Pancreas (tissue), 10 donors: ENCODE measurements at regions not wholly inside any gene's neighbourhood (a gene's known extent, or its start where the extent isn't known, plus 50 kb on each side); places are given as distances from the start of the nearest gene placed in this dataset.

Experiments
- ATAC-seq, 4 donors: fragments of 200-7000 bp; cut with Tn5 transposase; one replicate each; pipeline versions ENCODE4 v1.8.0 to v1.9.1; 2020; ENCODE audit warnings: mild to moderate bottlenecking in 4 of 4, moderate library complexity in 4 of 4
- DNase-seq, 6 donors: peaks; one replicate each; pipeline ENCODE4 v3.0.0-alpha.2; 2020
- FAIRE-seq: peaks from 2 replicates; lab custom pipeline; 2012; peaks lifted over from hg19 to GRCh38; lab: Jason Lieb, UNC
- H3K27ac ChIP-seq, 4 donors: fragments of 200-600 bp; sonication (generic); 1 replicate in 3 of 4; 2 replicates in 1 of 4; pipeline versions ENCODE4 v1.5.0 to v1.8.0; 2020
- H3K27me3 ChIP-seq, 4 donors: fragments of 200-600 bp; one replicate each; pipeline ENCODE4 v1.8.0; 2021
- H3K36me3 ChIP-seq, 3 donors: fragments of 200-600 bp; sonication (generic) in 1 of 3; one replicate each; pipeline versions ENCODE4 v1.5.0 to v1.8.0; 2020 to 2021
- H3K4me1 ChIP-seq, 3 donors: fragments of 200-600 bp; one replicate each; pipeline ENCODE4 v1.8.0; 2021
- H3K4me3 ChIP-seq, 4 donors: fragments of 200-600 bp; sonication (generic) in 2 of 4; one replicate each; pipeline versions ENCODE4 v1.5.0 to v1.8.0; 2020 to 2021
- H3K9me3 ChIP-seq, 4 donors: fragments of 200-600 bp; one replicate each; pipeline ENCODE4 v1.8.0; 2021
- WGBS, 2 donors: extraction: QIAGEN DNeasy Blood & Tissue Kit; methylation state at CpG; one replicate each; pipeline ENCODE4 v1.1.7; 2013; 5-methylcytosine and 5-hydroxymethylcytosine counted together
- intact Hi-C, 3 donors: fragments of 100-400 bp; cut with DNase I; formaldehyde crosslinking; loops; one replicate each; pipeline versions ENCODE4 v1.11.1 to v1.14.2; 2022
- TF ChIP-seq, protein P1 (sequence below), 4 donors: fragments of 200-600 bp; sonication (generic) in 3 of 4; IDR thresholded peaks; one replicate each; pipeline versions ENCODE4 v1.5.0 to v1.8.0; 2021; ENCODE audit warnings: antibody characterized with exemption in 4 of 4
- donor health status: healthy with polysubstance abuse.
- donor health status: DM: no; HTN: no; CAD: no; lungs with moderate emphysema.
- donor health status: DM: no; HTN: no; CAD: no.
- donor health status: control.
- donor health status: control.
- donor health status: Bipolar disorder and iron deficiency.
- donor health status: DM: yes; HTN: yes; CAD: no.
- donor health status: DM: no; HTN: no; CAD: no.
- donor health status: DM: no; HTN: no; CAD: no.
- donor health status: DM: yes; HTN: yes; CAD: no.

DNA sequence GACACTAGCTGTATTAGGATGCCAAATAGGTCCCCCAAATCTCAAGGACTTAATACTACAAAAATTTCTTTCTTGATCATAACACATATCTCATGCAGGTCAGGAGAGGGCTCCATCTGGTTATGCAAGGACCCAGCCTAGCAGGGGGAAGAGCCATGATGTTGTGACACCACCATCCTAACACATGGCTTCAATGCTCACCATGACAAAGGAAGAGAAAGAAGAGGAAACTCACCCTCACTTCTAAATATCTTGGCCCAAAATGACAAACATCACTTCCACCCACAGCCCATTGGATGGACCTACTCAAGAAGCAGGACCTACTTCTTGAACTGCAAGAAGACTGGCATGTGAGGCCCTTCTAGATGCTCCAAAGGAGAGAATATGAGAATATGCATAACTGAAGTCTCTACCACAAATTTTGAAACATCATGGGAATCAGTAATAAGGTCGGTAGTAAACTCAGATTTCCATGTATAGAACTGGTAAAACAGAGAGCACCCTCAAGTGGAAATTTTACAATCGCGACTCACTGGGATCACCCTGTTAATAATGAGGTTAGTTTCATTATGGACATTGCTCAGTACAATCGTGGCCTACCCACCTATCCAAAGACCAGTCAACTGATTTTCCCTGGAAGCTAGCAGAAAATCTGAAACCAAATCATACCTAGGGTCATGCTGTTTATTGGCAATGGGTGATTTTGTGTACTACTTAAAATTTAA, 308.2 kb downstream of the ACTL7B start:
- no peak for ATAC-seq
- Histone ChIP-seq H3K27ac (no peak overlapping the region), H3K27me3 (no peaks in the 10 kb centered on the region), H3K36me3 (no peaks in the 10 kb centered on the region), H3K4me3 (no peak overlapping the region), H3K4me1 (peaks cover 0 to 13% (median 0%) of the 10 kb centered on the region in 3 donors), H3K9me3 (no peaks in the 10 kb centered on the region)
- TF ChIP-seq, protein P1, sequence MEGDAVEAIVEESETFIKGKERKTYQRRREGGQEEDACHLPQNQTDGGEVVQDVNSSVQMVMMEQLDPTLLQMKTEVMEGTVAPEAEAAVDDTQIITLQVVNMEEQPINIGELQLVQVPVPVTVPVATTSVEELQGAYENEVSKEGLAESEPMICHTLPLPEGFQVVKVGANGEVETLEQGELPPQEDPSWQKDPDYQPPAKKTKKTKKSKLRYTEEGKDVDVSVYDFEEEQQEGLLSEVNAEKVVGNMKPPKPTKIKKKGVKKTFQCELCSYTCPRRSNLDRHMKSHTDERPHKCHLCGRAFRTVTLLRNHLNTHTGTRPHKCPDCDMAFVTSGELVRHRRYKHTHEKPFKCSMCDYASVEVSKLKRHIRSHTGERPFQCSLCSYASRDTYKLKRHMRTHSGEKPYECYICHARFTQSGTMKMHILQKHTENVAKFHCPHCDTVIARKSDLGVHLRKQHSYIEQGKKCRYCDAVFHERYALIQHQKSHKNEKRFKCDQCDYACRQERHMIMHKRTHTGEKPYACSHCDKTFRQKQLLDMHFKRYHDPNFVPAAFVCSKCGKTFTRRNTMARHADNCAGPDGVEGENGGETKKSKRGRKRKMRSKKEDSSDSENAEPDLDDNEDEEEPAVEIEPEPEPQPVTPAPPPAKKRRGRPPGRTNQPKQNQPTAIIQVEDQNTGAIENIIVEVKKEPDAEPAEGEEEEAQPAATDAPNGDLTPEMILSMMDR (IDR thresholded peaks at IDR 0.05) = no peak
- 68 to 84% methylated on average over 4 of the region's 4 CpGs for WGBS, 2 donors
- no peak for DNase-seq
- no peak for FAIRE-seq
- intact Hi-C loops = no loop called here

DNA sequence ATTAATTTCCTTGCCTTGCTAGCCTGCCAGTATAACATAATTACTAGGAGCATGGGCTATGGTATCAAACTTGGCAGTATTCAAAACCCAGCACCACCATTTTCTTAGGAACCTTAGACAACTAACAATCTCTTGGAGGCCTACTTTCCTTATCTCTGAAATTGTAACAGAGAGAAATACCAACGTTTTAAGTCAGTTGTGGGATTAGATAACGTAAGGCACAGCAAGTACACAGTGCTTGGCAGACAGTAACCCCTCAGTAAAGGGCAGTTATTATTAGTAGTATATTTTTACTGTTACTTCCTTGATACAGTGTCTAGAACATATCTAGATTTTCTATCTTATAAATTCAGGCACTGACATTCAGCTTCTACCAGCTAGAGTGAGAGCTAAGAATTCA, 309.6 kb downstream of the ACTL7B start:
- DNase-seq = no peak
- no peak for ATAC-seq
- intact Hi-C loops = no loop called here
- no peak for FAIRE-seq
- Histone ChIP-seq H3K27ac (no peak overlapping the region), H3K27me3 (no peaks in the 10 kb centered on the region), H3K9me3 (no peaks in the 10 kb centered on the region), H3K36me3 (no peaks in the 10 kb centered on the region), H3K4me1 (peaks cover 0 to 9% (median 0%) of the 10 kb centered on the region in 3 donors), H3K4me3 (no peak overlapping the region)
- TF ChIP-seq, protein P1 (IDR thresholded peaks at IDR 0.05) = no peak
- WGBS, 2 donors = 37 to 50% methylated on average over 2 of the region's 2 CpGs

DNA sequence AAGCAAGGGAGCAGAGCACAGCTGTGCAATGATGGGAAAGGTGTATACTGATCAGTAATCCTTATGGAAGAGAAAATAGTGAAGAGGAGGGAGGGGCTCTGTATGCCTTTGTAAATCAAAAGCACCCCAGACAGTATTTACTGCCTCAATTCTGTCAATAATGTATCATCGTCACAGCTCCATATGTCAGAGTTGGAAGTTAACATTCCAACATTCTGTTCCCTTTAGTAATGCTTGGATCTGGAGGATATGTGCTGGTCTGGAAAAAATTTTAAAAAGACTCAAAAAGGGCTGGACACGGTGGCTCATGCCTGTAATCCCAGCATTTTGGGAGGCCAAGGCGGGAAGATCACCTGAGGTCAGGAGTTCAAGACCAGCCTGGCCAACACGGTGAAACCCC, 310.4 kb downstream of the ACTL7B start:
- no peak overlapping the region for H3K4me3 ChIP-seq
- WGBS, 2 donors = 85 to 93% methylated on average over 4 of the region's 4 CpGs
- intact Hi-C loops = no loop called here
- no peak overlapping the region for H3K27ac ChIP-seq
- H3K36me3 ChIP-seq = no peaks in the 10 kb centered on the region
- no peak for ATAC-seq
- TF ChIP-seq, protein P1 (IDR thresholded peaks at IDR 0.05) = no peak
- FAIRE-seq = no peak
- H3K27me3 ChIP-seq = no peaks in the 10 kb centered on the region
- no peak for DNase-seq
- H3K4me1 ChIP-seq = peaks cover 0 to 9% (median 0%) of the 10 kb centered on the region in 3 donors
- no peaks in the 10 kb centered on the region for H3K9me3 ChIP-seq

DNA sequence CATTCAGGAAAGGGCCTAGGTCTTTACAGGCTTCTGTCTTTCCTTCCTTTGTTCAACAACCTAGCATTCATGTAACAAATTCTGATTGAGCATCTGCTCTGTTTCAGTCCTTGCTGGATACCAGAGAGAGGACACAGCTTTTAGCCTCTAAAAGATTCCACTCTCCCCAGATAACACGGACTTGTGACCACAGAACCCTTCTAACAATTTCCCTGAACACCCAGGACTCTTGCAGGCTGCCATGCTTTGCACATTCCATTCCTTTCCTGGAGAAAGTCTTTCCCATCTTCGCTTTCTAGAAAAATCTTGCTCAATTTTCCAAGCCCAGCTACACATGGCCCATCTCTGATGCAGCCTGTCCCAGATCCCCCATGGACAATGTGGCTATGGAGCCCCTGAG, 310.9 kb downstream of the ACTL7B start:
- Histone ChIP-seq H3K27me3 (no peaks in the 10 kb centered on the region), H3K4me1 (peaks cover 0 to 9% (median 0%) of the 10 kb centered on the region in 3 donors), H3K4me3 (no peak overlapping the region), H3K36me3 (no peaks in the 10 kb centered on the region), H3K9me3 (no peaks in the 10 kb centered on the region), H3K27ac (no peak overlapping the region)
- TF ChIP-seq, protein P1 (IDR thresholded peaks at IDR 0.05) = no peak
- DNase-seq (no peak), ATAC-seq (no peak), FAIRE-seq (no peak)
- intact Hi-C loops = no loop called here
- 75 to 85% methylated on average over 2 of the region's 2 CpGs for WGBS, 2 donors

DNA sequence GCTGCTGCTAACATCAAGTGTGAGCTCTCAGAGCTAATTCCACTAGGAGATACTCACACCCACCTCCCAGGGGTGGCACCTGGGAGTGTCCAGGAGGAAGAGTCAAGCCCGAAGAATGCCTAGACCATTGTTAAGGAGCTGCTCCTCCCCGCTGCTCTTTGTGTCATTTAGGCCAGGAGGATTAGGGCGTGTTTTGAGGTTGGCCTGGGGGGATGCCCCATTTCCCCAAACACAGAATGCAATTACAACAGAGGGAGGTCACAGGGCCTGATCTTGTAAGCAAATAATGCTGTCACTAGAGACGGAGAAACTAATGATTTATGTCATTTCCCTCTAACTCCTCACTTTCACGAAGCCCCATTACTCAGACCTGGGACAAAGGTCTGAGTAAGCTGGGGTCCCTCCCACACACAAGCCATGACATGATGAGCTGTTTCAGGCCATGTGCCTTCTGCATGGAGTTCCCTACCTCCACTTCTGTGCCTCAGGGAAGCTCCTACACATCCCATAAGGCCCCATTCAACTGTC, 312.5 kb downstream of the ACTL7B start:
- 50 to 52% methylated on average over 5 of the region's 5 CpGs for WGBS, 2 donors
- FAIRE-seq (no peak), ATAC-seq (no peak), DNase-seq (no peak)
- Histone ChIP-seq H3K36me3 (no peaks in the 10 kb centered on the region), H3K27ac (no peak overlapping the region), H3K4me3 (no peak overlapping the region), H3K9me3 (no peaks in the 10 kb centered on the region), H3K4me1 (peaks cover 0 to 1% (median 0%) of the 10 kb centered on the region in 3 donors), H3K27me3 (no peaks in the 10 kb centered on the region)
- TF ChIP-seq, protein P1 (IDR thresholded peaks at IDR 0.05) = no peak
- intact Hi-C loops = no loop called here
